Choroid plexus epithelial cell (primary cell): ENCODE measurements at regions not wholly inside any gene's neighbourhood (a gene's known extent, or its start where the extent isn't known, plus 50 kb on each side); places are given as distances from the start of the nearest gene placed in this dataset.
A peak's percentile ranks its signal among the peaks of the same experiment; 100 is the strongest.

Experiments
- DNase-seq: peaks from one replicate; pipeline ENCODE4 v3.0.0-alpha.2; 2010; ENCODE audit warnings: low read depth
- H3K4me3 ChIP-seq: 2 replicates; pipeline ENCODE4 v1.5.1; 2011; ENCODE audit warnings: low read depth, mild to moderate bottlenecking, control low read depth, low read length, moderate library complexity
- TF ChIP-seq, protein P1 (sequence below): conservative IDR thresholded peaks from 2 replicates; pipeline ENCODE4 v1.5.1; 2011; ENCODE audit warnings: low read depth, mild to moderate bottlenecking, control low read depth, inconsistent platforms, low read length, moderate library complexity

DNA sequence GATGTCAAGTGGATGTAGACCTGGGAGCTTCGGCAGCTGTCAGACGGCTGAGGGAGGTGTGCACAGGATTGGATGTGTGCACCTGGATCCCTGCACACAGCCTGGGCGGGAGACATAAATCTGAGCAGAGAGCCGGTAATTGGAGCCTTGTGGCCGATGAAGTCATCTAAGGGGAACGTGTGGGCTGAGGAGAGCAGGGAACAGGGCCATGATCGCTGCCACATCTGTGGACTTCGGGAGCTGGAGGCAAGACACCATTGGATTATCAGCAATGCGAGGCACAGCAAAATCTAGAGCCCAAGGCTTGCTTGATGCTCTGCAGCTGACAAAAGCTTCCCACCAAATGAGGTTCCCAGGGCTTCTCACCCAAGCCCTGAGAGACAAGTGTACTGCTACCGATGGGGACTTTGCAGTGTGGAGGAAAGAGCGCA is 147.7 kb downstream of the PTPN20 start:
- H3K4me3 ChIP-seq, result no peak overlapping the region
- TF ChIP-seq, protein P1, sequence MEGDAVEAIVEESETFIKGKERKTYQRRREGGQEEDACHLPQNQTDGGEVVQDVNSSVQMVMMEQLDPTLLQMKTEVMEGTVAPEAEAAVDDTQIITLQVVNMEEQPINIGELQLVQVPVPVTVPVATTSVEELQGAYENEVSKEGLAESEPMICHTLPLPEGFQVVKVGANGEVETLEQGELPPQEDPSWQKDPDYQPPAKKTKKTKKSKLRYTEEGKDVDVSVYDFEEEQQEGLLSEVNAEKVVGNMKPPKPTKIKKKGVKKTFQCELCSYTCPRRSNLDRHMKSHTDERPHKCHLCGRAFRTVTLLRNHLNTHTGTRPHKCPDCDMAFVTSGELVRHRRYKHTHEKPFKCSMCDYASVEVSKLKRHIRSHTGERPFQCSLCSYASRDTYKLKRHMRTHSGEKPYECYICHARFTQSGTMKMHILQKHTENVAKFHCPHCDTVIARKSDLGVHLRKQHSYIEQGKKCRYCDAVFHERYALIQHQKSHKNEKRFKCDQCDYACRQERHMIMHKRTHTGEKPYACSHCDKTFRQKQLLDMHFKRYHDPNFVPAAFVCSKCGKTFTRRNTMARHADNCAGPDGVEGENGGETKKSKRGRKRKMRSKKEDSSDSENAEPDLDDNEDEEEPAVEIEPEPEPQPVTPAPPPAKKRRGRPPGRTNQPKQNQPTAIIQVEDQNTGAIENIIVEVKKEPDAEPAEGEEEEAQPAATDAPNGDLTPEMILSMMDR, result no peak
- DNase-seq, result no peak

DNA sequence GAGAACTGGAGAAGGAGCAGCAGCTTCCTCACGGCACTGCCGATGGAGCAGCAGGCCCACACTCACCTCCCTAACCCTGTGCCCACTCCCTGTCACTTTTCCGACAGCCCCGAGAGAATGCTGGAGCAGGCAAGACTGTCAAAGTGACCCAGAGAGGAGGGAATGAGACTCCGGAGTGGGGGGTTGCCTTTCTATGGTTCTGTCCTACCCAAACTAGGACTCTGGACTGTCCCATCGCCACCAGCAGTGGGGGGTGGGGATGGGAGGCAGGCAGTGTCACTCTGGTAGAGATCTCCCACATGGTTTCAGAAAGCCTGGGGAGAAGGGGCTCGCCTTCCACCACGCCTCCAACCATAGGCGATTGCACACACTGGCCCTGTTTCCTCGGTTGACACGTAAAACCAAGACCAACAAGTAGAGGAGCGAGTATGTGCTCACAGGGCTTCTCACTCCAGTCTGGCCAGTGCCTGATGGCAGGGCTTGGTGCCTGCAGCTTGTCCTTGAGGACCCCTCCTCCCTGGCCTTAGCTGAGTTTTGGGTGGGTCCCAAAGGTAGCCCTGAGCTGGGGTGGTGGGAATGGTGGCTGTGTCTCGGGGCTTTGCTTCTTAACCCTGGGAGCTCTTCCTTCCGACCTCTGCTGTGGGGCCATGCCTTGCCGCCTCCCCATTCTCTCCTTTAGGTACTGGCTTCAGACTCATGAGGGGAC is 148.5 kb downstream of the PTPN20 start:
- TF ChIP-seq, protein P1, result no peak
- DNase-seq, result no peak
- no peak overlapping the region for H3K4me3 ChIP-seq

DNA sequence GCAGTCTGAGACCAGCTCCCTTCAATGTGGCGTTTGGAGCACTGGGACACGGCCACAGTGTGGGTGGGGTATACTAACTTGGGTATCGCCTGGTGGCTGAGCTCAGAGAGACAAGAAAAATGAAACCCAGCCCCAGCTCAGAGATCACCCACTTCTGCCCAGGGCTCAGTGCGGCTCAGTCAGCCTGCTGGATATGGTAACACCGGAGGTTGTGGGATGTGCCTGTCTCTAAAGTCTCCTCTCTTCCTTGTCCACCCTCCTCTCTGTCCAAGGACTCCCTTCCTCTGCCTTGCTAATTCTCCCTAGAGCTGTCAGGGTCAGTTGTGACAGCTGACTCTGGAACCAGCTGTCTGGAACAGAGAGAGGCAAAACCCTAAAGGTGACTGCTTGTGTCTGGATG is 149.1 kb downstream of the PTPN20 start:
- DNase-seq, result no peak
- TF ChIP-seq, protein P1, result no peak
- H3K4me3 ChIP-seq, result no peak overlapping the region

- TF ChIP-seq, protein P1, result no peak
- H3K4me3 ChIP-seq, result no peak overlapping the region
- DNase-seq, result no peak
These were observed 149.8 kb downstream of the PTPN20 start for GRCh38 chr10:47060993-47061500.

GRCh38 chr10:47061776-47062175 is 150.5 kb downstream of the PTPN20 start:
- TF ChIP-seq, protein P1, result no peak
- no peak for DNase-seq
- no peak overlapping the region for H3K4me3 ChIP-seq

DNA sequence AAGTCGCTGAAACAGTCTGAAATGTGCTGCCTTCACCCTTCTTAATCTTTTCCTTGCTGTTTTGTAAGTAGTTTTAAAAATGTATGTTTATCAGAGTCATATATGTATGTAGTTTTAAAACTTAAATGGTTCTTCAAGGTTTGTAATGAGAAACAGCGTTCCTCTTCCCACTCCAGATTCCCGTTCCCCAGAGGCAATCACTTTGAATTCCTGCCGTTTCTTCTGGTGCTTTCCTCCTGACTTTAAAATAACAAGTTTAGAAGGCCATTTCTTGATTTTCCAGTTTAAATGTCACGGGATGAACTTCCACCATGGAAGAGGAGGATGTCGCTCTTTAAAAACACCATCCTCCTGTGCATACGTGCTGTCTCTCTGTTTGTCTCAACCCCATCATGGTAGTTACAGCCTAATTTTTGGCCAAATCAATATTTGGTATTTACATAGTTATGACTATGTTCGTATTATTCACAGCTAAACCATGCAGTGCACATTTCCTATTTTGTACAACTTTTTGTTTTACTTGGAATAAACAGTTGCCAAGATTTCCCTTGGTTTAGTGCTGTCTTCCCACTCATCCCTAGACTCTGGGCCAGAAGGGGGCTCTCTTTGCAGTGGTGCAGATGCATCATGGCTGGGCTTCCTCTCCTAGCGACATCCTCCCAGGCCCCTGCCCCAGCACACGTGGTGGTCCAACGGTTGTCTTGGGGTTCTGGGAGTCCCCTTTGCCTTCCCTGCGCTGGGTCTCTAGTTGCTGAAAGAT is 151.4 kb downstream of the PTPN20 start:
- DNase-seq, result peak; percentile 33
- TF ChIP-seq, protein P1, result peak; percentile 67
- no peak overlapping the region for H3K4me3 ChIP-seq
